ENCODE measurements at regions not wholly inside any gene's neighbourhood (a gene's known extent, or its start where the extent isn't known, plus 50 kb on each side); places are given as distances from the start of the nearest gene placed in this dataset.

- TF ChIP-seq EZH2phosphoT487 (IDR thresholded peaks at IDR 0.05; ENCODE audit: borderline replicate concordance, low read depth, low read length): no peak
- TF ChIP-seq CTCF (conservative IDR thresholded peaks at IDR 0.05; ENCODE audit: low read length): peak; percentile 53
These were observed 103.1 kb upstream of the SPACA1 start for GRCh38 chr6:87944541-87944954.
